ENCODE measurements at regions not wholly inside any gene's neighbourhood (a gene's known extent, or its start where the extent isn't known, plus 50 kb on each side); places are given as distances from the start of the nearest gene placed in this dataset.

DNA sequence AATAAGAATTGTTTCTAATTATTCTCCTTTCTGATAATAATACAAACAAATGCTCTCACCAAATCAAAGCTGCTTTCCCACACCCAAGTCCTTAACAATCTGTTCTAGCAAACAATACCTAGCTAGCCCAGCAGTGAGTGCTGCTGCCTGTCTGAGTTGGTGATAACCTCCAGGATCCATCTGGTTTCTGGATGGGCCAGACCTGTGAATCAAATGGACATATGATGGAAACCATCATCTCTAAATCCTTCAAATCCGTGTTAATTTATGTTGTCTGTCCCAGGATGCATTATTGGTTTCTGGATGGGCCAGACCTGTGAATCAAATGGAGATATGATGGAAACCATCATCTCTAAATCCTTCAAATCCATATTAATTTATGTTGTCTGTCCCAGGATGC, 1230.0 kb downstream of the AMY1C start:
- TF ChIP-seq, protein P1, sequence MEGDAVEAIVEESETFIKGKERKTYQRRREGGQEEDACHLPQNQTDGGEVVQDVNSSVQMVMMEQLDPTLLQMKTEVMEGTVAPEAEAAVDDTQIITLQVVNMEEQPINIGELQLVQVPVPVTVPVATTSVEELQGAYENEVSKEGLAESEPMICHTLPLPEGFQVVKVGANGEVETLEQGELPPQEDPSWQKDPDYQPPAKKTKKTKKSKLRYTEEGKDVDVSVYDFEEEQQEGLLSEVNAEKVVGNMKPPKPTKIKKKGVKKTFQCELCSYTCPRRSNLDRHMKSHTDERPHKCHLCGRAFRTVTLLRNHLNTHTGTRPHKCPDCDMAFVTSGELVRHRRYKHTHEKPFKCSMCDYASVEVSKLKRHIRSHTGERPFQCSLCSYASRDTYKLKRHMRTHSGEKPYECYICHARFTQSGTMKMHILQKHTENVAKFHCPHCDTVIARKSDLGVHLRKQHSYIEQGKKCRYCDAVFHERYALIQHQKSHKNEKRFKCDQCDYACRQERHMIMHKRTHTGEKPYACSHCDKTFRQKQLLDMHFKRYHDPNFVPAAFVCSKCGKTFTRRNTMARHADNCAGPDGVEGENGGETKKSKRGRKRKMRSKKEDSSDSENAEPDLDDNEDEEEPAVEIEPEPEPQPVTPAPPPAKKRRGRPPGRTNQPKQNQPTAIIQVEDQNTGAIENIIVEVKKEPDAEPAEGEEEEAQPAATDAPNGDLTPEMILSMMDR (IDR thresholded peaks at IDR 0.05) = no peak
- TF ChIP-seq EZH2 (IDR thresholded peaks at IDR 0.05) = no peak
